ENCODE measurements at regions not wholly inside any gene's neighbourhood (a gene's known extent, or its start where the extent isn't known, plus 50 kb on each side); places are given as distances from the start of the nearest gene placed in this dataset.
"Not testable (repeated sequence)": the region's sequence is repeated elsewhere in the genome, so short reads cannot be mapped to it uniquely, and the experiment has no call there.

- FAIRE-seq (no peak), DNase-seq (ENCODE audit: low spot score in 2 of 2) (no peak)
These were observed 179.0 kb downstream of the BCAS1 start for GRCh38 chr20:53891306-53891894.

GRCh38 chr20:53890443-53891305 lies 179.7 kb downstream of the BCAS1 start:
- no peak for FAIRE-seq
- DNase-seq (ENCODE audit: low spot score in 2 of 2), result no peak

GRCh38 chr20:53889411-53890148 lies 180.8 kb downstream of the BCAS1 start:
- DNase-seq (ENCODE audit: low spot score in 2 of 2) (no peak), FAIRE-seq (no peak)

- DNase-seq (ENCODE audit: low spot score in 2 of 2), result no peak
- FAIRE-seq, result no peak
These were observed 181.4 kb downstream of the BCAS1 start for GRCh38 chr20:53888951-53889350.

GRCh38 chr20:53888510-53888909 lies 181.9 kb downstream of the BCAS1 start:
- DNase-seq (ENCODE audit: low spot score in 2 of 2) (no peak), FAIRE-seq (no peak)

- FAIRE-seq, result no peak
These were observed 182.4 kb downstream of the BCAS1 start for GRCh38 chr20:53887973-53888372.

GRCh38 chr20:53884859-53885541 lies 185.4 kb downstream of the BCAS1 start:
- FAIRE-seq (no peak), DNase-seq (ENCODE audit: low spot score in 2 of 2) (no peak)

More at GRCh38 chr20:53887973-53888372, 182.4 kb downstream of the BCAS1 start:
- no peak for DNase-seq (ENCODE audit: low spot score in 2 of 2)

- FAIRE-seq (no peak), DNase-seq (ENCODE audit: low spot score in 2 of 2) (no peak)
These were observed 187.1 kb downstream of the BCAS1 start for GRCh38 chr20:53883098-53883911.

GRCh38 chr20:53882438-53882986 lies 187.9 kb downstream of the BCAS1 start:
- not testable (repeated sequence) for FAIRE-seq; DNase-seq (ENCODE audit: low spot score in 2 of 2)

- no peak for FAIRE-seq
- no peak for DNase-seq (ENCODE audit: low spot score in 2 of 2)
These were observed 189.0 kb downstream of the BCAS1 start for GRCh38 chr20:53881362-53881761.

- FAIRE-seq, result no peak
- DNase-seq (ENCODE audit: low spot score in 2 of 2), result no peak
These were observed 190.2 kb downstream of the BCAS1 start for GRCh38 chr20:53880108-53880641.

- DNase-seq (ENCODE audit: low spot score in 2 of 2) (no peak), FAIRE-seq (no peak)
These were observed 191.2 kb downstream of the BCAS1 start for GRCh38 chr20:53879048-53879684.

GRCh38 chr20:53878262-53879047 lies 191.9 kb downstream of the BCAS1 start:
- FAIRE-seq, result no peak

GRCh38 chr20:53876956-53877355 lies 193.4 kb downstream of the BCAS1 start:
- FAIRE-seq, result no peak

More at GRCh38 chr20:53878262-53879047, 191.9 kb downstream of the BCAS1 start:
- DNase-seq (ENCODE audit: low spot score in 2 of 2), result no peak

GRCh38 chr20:53876470-53876869 lies 193.9 kb downstream of the BCAS1 start:
- FAIRE-seq, result no peak
- no peak for DNase-seq (ENCODE audit: low spot score in 2 of 2)

More at GRCh38 chr20:53876956-53877355, 193.4 kb downstream of the BCAS1 start:
- no peak for DNase-seq (ENCODE audit: low spot score in 2 of 2)

GRCh38 chr20:53875452-53875851 lies 194.9 kb downstream of the BCAS1 start:
- DNase-seq (ENCODE audit: low spot score in 2 of 2) (no peak), FAIRE-seq (no peak)

- DNase-seq (ENCODE audit: low spot score in 2 of 2) (no peak), FAIRE-seq (no peak)
These were observed 195.7 kb downstream of the BCAS1 start for GRCh38 chr20:53874706-53875105.

- FAIRE-seq (no peak), DNase-seq (ENCODE audit: low spot score in 2 of 2) (no peak)
These were observed 196.3 kb downstream of the BCAS1 start for GRCh38 chr20:53874104-53874503.

All from frontal cortex (tissue), 3 donors.